ENCODE measurements at regions not wholly inside any gene's neighbourhood (a gene's known extent, or its start where the extent isn't known, plus 50 kb on each side); places are given as distances from the start of the nearest gene placed in this dataset.
A peak's percentile ranks its signal among the peaks of the same experiment; 100 is the strongest.
"Not testable (repeated sequence)": the region's sequence is repeated elsewhere in the genome, so short reads cannot be mapped to it uniquely, and the experiment has no call there.

GRCh38 chr2:64742678-64743077 lies 89.0 kb upstream of the SERTAD2 start:
- POLR2A ChIA-PET: no interaction called here
- Histone ChIP-seq H3K4me3 (ENCODE audit: control insufficient read depth in 1 of 7, extremely low read depth in 1 of 7, insufficient read depth in 4 of 7, low read depth in 2 of 7, low read length in 6 of 7) (no peak overlapping the region), H3K4me1 (ENCODE audit: control extremely low read depth in 1 of 4, control insufficient read depth in 4 of 4, insufficient read depth in 4 of 4, low read length in 3 of 4) (peaks cover 0 to 9% (median 4%) of the 10 kb centered on the region in 4 experiments), H3K27ac (ENCODE audit: insufficient read depth in 1 of 2, low read depth in 1 of 2, low read length in 2 of 2, poor library complexity in 1 of 2, severe bottlenecking in 2 of 2) (no peak overlapping the region), H3K9me3 (ENCODE audit: control extremely low read depth in 1 of 5, control insufficient read depth in 4 of 5, insufficient read depth in 2 of 5, low read depth in 1 of 5, low read length in 4 of 5) (no peaks in the 10 kb centered on the region), H3K36me3 (ENCODE audit: control insufficient read depth in 4 of 4, insufficient read depth in 4 of 4, low read length in 3 of 4) (no peaks in the 10 kb centered on the region), H3K27me3 (replicated peaks in 2 of 5; ENCODE audit: control insufficient read depth in 4 of 5, insufficient read depth in 5 of 5, low read length in 4 of 5) (no peaks in the 10 kb centered on the region)
- no peak for DNase-seq
- WGBS (ENCODE audit: insufficient coverage): 60% methylated on average over 1 of the region's 1 CpG
- CTCF ChIA-PET: interaction anchor here (1.3 kb wide), 1 partner anchor 7 kb away, joined by 4 read pairs; no protein-coding TSS in a partner anchor

- DNase-seq: no peak
- ChIA-PET POLR2A (no interaction called here), CTCF (interaction anchor here (0.5 to 1.4 kb wide), 3 partner anchors 30 to 95 kb away, joined by 3 to 5 read pairs (median 3); no protein-coding TSS in a partner anchor)
- no peaks in the 10 kb centered on the region for H3K36me3 ChIP-seq (ENCODE audit: control insufficient read depth in 4 of 4, insufficient read depth in 4 of 4, low read length in 3 of 4)
- H3K27ac ChIP-seq (ENCODE audit: insufficient read depth in 1 of 2, low read depth in 1 of 2, low read length in 2 of 2, poor library complexity in 1 of 2, severe bottlenecking in 2 of 2): no peak overlapping the region
- H3K9me3 ChIP-seq (ENCODE audit: control extremely low read depth in 1 of 5, control insufficient read depth in 4 of 5, insufficient read depth in 2 of 5, low read depth in 1 of 5, low read length in 4 of 5): no peaks in the 10 kb centered on the region
- H3K4me1 ChIP-seq (ENCODE audit: control extremely low read depth in 1 of 4, control insufficient read depth in 4 of 4, insufficient read depth in 4 of 4, low read length in 3 of 4): peaks cover 3 to 16% (median 11%) of the 10 kb centered on the region in 4 experiments
- 94% methylated on average over 2 of the region's 2 CpGs for WGBS (ENCODE audit: insufficient coverage)
- no peak overlapping the region for H3K4me3 ChIP-seq (ENCODE audit: control insufficient read depth in 1 of 7, extremely low read depth in 1 of 7, insufficient read depth in 4 of 7, low read depth in 2 of 7, low read length in 6 of 7)
- H3K27me3 ChIP-seq (replicated peaks in 2 of 5; ENCODE audit: control insufficient read depth in 4 of 5, insufficient read depth in 5 of 5, low read length in 4 of 5): no peaks in the 10 kb centered on the region
These were observed 90.1 kb upstream of the SERTAD2 start for GRCh38 chr2:64743739-64744330.

GRCh38 chr2:64745562-64745961 lies 91.8 kb upstream of the SERTAD2 start:
- Histone ChIP-seq H3K27ac (ENCODE audit: insufficient read depth in 1 of 2, low read depth in 1 of 2, low read length in 2 of 2, poor library complexity in 1 of 2, severe bottlenecking in 2 of 2) (no peak overlapping the region), H3K4me1 (ENCODE audit: control extremely low read depth in 1 of 4, control insufficient read depth in 4 of 4, insufficient read depth in 4 of 4, low read length in 3 of 4) (peaks cover 10 to 26% (median 18%) of the 10 kb centered on the region in 4 experiments), H3K4me3 (ENCODE audit: control insufficient read depth in 1 of 7, extremely low read depth in 1 of 7, insufficient read depth in 4 of 7, low read depth in 2 of 7, low read length in 6 of 7) (no peak overlapping the region), H3K9me3 (ENCODE audit: control extremely low read depth in 1 of 5, control insufficient read depth in 4 of 5, insufficient read depth in 2 of 5, low read depth in 1 of 5, low read length in 4 of 5) (no peaks in the 10 kb centered on the region), H3K36me3 (ENCODE audit: control insufficient read depth in 4 of 4, insufficient read depth in 4 of 4, low read length in 3 of 4) (no peaks in the 10 kb centered on the region), H3K27me3 (replicated peaks in 2 of 5; ENCODE audit: control insufficient read depth in 4 of 5, insufficient read depth in 5 of 5, low read length in 4 of 5) (no peaks in the 10 kb centered on the region)
- CTCF ChIA-PET: interaction anchor here (1.3 to 3.5 kb wide), 2 partner anchors 10 to 24 kb away, joined by 6 to 13 read pairs; no protein-coding TSS in a partner anchor
- POLR2A ChIA-PET: no interaction called here
- WGBS (ENCODE audit: insufficient coverage): no CpG with 5 or more reads among the region's 2 CpGs
- DNase-seq: no peak

- H3K4me3 ChIP-seq (ENCODE audit: control insufficient read depth in 1 of 7, extremely low read depth in 1 of 7, insufficient read depth in 4 of 7, low read depth in 2 of 7, low read length in 6 of 7); H3K9me3 ChIP-seq (ENCODE audit: control extremely low read depth in 1 of 5, control insufficient read depth in 4 of 5, insufficient read depth in 2 of 5, low read depth in 1 of 5, low read length in 4 of 5); H3K27me3 ChIP-seq (replicated peaks in 2 of 5; ENCODE audit: control insufficient read depth in 4 of 5, insufficient read depth in 5 of 5, low read length in 4 of 5); H3K36me3 ChIP-seq (ENCODE audit: control insufficient read depth in 4 of 4, insufficient read depth in 4 of 4, low read length in 3 of 4); H3K27ac ChIP-seq (ENCODE audit: insufficient read depth in 1 of 2, low read depth in 1 of 2, low read length in 2 of 2, poor library complexity in 1 of 2, severe bottlenecking in 2 of 2): not testable (repeated sequence)
- H3K4me1 ChIP-seq (ENCODE audit: control extremely low read depth in 1 of 4, control insufficient read depth in 4 of 4, insufficient read depth in 4 of 4, low read length in 3 of 4): peaks cover 20 to 37% (median 27%) of the 10 kb centered on the region in 4 experiments
- POLR2A ChIA-PET: interaction anchor here (1.4 kb wide), 1 partner anchor 93 kb away, joined by 3 read pairs; no protein-coding TSS in a partner anchor
- DNase-seq: peak in 1 of 3 donors; percentile 43
- CTCF ChIA-PET: interaction anchor here (0.7 to 6.5 kb wide), 5 partner anchors 10 to 288 kb away, joined by 3 to 49 read pairs (median 5); partner anchors contain the start of gene SERTAD2
- whole genome bisulfite sequencing (ENCODE audit: insufficient coverage): 100% methylated on average over 2 of the region's 3 CpGs
These were observed 94.0 kb upstream of the SERTAD2 start for GRCh38 chr2:64747690-64748091.

GRCh38 chr2:64748147-64748546 lies 94.4 kb upstream of the SERTAD2 start:
- ChIA-PET CTCF (interaction anchor here (0.7 to 6.5 kb wide), 5 partner anchors 13 to 288 kb away, joined by 3 to 49 read pairs (median 5); partner anchors contain the start of gene SERTAD2), POLR2A (no interaction called here)
- H3K4me3 ChIP-seq (ENCODE audit: control insufficient read depth in 1 of 7, extremely low read depth in 1 of 7, insufficient read depth in 4 of 7, low read depth in 2 of 7, low read length in 6 of 7): peak overlapping the region in 2 of 7 experiments; percentile 39 to 97
- H3K36me3 ChIP-seq (ENCODE audit: control insufficient read depth in 4 of 4, insufficient read depth in 4 of 4, low read length in 3 of 4): no peaks in the 10 kb centered on the region
- WGBS (ENCODE audit: insufficient coverage): no CpG with 5 or more reads among the region's 3 CpGs
- no peak for DNase-seq
- no peaks in the 10 kb centered on the region for H3K9me3 ChIP-seq (ENCODE audit: control extremely low read depth in 1 of 5, control insufficient read depth in 4 of 5, insufficient read depth in 2 of 5, low read depth in 1 of 5, low read length in 4 of 5)
- peaks cover 20 to 40% (median 27%) of the 10 kb centered on the region in 4 experiments for H3K4me1 ChIP-seq (ENCODE audit: control extremely low read depth in 1 of 4, control insufficient read depth in 4 of 4, insufficient read depth in 4 of 4, low read length in 3 of 4)
- H3K27me3 ChIP-seq (replicated peaks in 2 of 5; ENCODE audit: control insufficient read depth in 4 of 5, insufficient read depth in 5 of 5, low read length in 4 of 5): no peaks in the 10 kb centered on the region
- H3K27ac ChIP-seq (ENCODE audit: insufficient read depth in 1 of 2, low read depth in 1 of 2, low read length in 2 of 2, poor library complexity in 1 of 2, severe bottlenecking in 2 of 2): no peak overlapping the region

GRCh38 chr2:64748561-64748960 lies 94.8 kb upstream of the SERTAD2 start:
- H3K4me3 ChIP-seq (ENCODE audit: control insufficient read depth in 1 of 7, extremely low read depth in 1 of 7, insufficient read depth in 4 of 7, low read depth in 2 of 7, low read length in 6 of 7): peak overlapping the region in 4 of 7 experiments; percentile 13 to 97 (median 46)
- H3K4me1 ChIP-seq (ENCODE audit: control extremely low read depth in 1 of 4, control insufficient read depth in 4 of 4, insufficient read depth in 4 of 4, low read length in 3 of 4): peaks cover 20 to 40% (median 27%) of the 10 kb centered on the region in 4 experiments
- no peak for DNase-seq
- WGBS (ENCODE audit: insufficient coverage): 20% methylated on average over 1 of the region's 2 CpGs
- H3K9me3 ChIP-seq (ENCODE audit: control extremely low read depth in 1 of 5, control insufficient read depth in 4 of 5, insufficient read depth in 2 of 5, low read depth in 1 of 5, low read length in 4 of 5): no peaks in the 10 kb centered on the region
- peak overlapping the region; percentile 20 to 56 for H3K27ac ChIP-seq (ENCODE audit: insufficient read depth in 1 of 2, low read depth in 1 of 2, low read length in 2 of 2, poor library complexity in 1 of 2, severe bottlenecking in 2 of 2)
- no peaks in the 10 kb centered on the region for H3K36me3 ChIP-seq (ENCODE audit: control insufficient read depth in 4 of 4, insufficient read depth in 4 of 4, low read length in 3 of 4)
- H3K27me3 ChIP-seq (replicated peaks in 2 of 5; ENCODE audit: control insufficient read depth in 4 of 5, insufficient read depth in 5 of 5, low read length in 4 of 5): no peaks in the 10 kb centered on the region
- ChIA-PET CTCF (interaction anchor here (0.7 to 6.5 kb wide), 9 partner anchors 7 to 288 kb away, joined by 3 to 49 read pairs (median 5); partner anchors contain the start of gene SERTAD2), POLR2A (no interaction called here)

- 11% methylated on average over 3 of the region's 4 CpGs for WGBS (ENCODE audit: insufficient coverage)
- ChIA-PET CTCF (interaction anchor here (0.7 to 6.5 kb wide), 14 partner anchors 8 to 111 kb away, joined by 3 to 49 read pairs (median 4); partner anchors contain the start of gene SERTAD2), POLR2A (interaction anchor here (0.7 to 0.8 kb wide), 2 partner anchors 8 to 94 kb away, joined by 3 read pairs; no protein-coding TSS in a partner anchor)
- DNase-seq: peak in 1 of 3 donors; percentile 35
- H3K27ac ChIP-seq (ENCODE audit: insufficient read depth in 1 of 2, low read depth in 1 of 2, low read length in 2 of 2, poor library complexity in 1 of 2, severe bottlenecking in 2 of 2): peak overlapping the region; percentile 80 to 92
- H3K36me3 ChIP-seq (ENCODE audit: control insufficient read depth in 4 of 4, insufficient read depth in 4 of 4, low read length in 3 of 4): no peaks in the 10 kb centered on the region
- peaks cover 20 to 40% (median 27%) of the 10 kb centered on the region in 4 experiments for H3K4me1 ChIP-seq (ENCODE audit: control extremely low read depth in 1 of 4, control insufficient read depth in 4 of 4, insufficient read depth in 4 of 4, low read length in 3 of 4)
- no peaks in the 10 kb centered on the region for H3K27me3 ChIP-seq (replicated peaks in 2 of 5; ENCODE audit: control insufficient read depth in 4 of 5, insufficient read depth in 5 of 5, low read length in 4 of 5)
- no peaks in the 10 kb centered on the region for H3K9me3 ChIP-seq (ENCODE audit: control extremely low read depth in 1 of 5, control insufficient read depth in 4 of 5, insufficient read depth in 2 of 5, low read depth in 1 of 5, low read length in 4 of 5)
- H3K4me3 ChIP-seq (ENCODE audit: control insufficient read depth in 1 of 7, extremely low read depth in 1 of 7, insufficient read depth in 4 of 7, low read depth in 2 of 7, low read length in 6 of 7): peak overlapping the region in 6 of 7 experiments; percentile 88 to 97 (median 95)
These were observed 95.7 kb upstream of the SERTAD2 start for GRCh38 chr2:64749446-64749845.
